Activated CD4-positive, CD25-positive, alpha-beta regulatory T cell treated with anti-CD3 and anti-CD28 coated beads, Interleukin-2, amount 50 U/mL, for 24 hours (primary cell): ENCODE measurements at regions not wholly inside any gene's neighbourhood (a gene's known extent, or its start where the extent isn't known, plus 50 kb on each side); places are given as distances from the start of the nearest gene placed in this dataset.

Experiments
- ATAC-seq, 2 donors: fragments of 150-1000 bp; cut with Tn5 transposase; one replicate each; pipeline ENCODE4 v1.10.0; 2021; ENCODE audit warnings: mild to moderate bottlenecking in 1 of 2, moderate library complexity in 1 of 2

DNA sequence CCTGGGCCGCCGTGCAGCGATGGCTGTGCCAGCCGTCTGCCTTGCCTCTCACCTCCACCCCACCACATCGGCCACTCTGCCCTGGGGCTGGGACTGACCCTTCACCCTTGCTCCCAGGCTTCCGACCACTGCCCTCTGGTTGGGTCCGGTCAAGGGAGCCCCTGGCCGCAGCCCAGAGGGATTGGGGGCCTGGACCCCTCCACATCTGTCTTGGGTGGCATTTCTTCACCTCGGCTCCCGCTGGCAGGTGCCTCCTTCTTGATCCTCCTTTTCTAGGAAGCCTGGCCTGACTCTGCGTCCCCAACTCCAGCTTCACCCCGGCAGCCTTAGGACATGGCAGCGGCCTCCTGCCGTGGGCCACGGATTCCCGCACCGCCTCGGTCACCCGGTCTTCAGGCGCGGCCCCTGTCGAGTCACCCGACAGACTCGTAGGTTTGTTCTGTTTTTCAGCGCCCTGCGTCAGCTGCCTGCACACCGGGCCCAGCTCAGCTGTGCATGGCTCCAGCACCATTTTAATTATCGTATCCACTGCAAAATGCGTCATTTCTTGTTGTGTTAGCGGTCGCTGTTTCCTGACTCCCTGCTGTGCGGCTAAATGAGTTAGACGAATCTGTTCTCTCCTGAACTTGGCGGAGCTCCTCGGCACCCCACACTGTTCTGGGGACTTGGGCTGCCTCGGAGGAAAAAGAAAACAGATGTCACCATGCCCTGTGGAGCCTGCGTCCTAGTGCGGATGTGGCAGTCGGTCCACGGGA is 124.0 kb downstream of the FAM53A start:
- no peak for ATAC-seq

DNA sequence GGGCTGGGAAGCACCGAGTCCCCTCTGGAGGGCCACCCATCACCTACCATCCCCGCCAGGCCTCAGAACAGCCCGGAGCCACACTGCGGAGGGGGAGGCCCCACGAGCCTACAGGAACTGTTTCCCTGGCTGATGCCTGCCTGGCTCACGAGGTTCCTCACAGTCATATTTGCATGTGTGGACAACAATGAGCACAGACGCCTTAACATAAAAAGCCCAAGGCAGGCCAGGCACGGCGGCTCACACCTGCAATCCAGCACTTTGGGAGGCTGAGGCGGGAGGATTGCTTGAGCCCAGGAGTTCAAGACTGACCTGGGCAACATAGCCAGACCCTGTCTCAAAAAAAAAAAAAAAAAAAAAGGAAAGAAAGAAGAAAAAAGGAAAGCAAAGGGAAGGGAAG is 125.9 kb downstream of the FAM53A start:
- no peak for ATAC-seq

GRCh38 chr4:1557221-1557597 is 126.9 kb downstream of the FAM53A start:
- ATAC-seq, result no peak

GRCh38 chr4:1556541-1557220 is 127.4 kb downstream of the FAM53A start:
- peak in 1 of 2 donors; percentile 57 for ATAC-seq

DNA sequence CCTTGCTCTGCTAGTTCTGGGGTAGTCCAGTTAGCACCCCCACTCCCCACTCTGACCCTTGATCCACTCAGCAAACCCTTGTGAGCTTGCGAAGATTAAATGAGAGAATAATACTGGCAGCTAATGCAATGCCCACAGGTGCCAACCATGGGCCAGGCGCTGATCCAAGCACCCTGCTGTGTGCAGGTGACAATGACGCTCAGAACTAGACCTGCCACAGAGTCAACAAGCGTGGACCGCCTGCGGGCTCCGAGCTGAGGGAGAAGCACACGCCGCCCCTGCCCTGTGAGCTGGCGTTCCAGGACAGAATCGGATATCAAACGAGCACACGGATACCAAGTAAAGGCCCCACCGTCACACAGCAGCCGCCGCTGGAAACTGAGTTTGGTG is 129.2 kb downstream of the FAM53A start:
- ATAC-seq, result no peak

GRCh38 chr4:1554246-1554875 is 129.8 kb downstream of the FAM53A start:
- ATAC-seq, result no peak

GRCh38 chr4:1553365-1553764 is 130.7 kb downstream of the FAM53A start:
- ATAC-seq, result no peak

DNA sequence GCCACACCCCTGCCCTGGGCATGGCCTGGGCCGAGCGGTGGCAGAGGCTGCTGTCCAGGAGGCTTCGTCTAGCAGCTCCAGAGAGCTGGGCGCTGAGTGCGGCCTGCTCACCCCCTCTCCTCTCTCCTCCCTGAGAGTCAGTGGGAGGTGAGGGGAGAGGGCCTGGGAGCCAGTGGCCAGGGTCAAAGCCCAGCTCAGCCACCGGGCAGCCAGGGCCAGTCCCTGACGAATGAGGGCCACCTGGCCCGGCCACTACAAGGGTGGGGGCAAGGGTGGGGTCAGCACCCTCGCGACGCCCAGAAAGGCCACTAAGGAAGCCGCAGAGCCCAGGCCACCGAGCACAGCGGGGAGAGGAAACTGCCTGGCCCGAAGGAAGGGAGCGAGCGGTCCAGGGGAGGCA is 131.7 kb downstream of the FAM53A start:
- no peak for ATAC-seq

GRCh38 chr4:1551211-1551610 is 132.9 kb downstream of the FAM53A start:
- no peak for ATAC-seq

DNA sequence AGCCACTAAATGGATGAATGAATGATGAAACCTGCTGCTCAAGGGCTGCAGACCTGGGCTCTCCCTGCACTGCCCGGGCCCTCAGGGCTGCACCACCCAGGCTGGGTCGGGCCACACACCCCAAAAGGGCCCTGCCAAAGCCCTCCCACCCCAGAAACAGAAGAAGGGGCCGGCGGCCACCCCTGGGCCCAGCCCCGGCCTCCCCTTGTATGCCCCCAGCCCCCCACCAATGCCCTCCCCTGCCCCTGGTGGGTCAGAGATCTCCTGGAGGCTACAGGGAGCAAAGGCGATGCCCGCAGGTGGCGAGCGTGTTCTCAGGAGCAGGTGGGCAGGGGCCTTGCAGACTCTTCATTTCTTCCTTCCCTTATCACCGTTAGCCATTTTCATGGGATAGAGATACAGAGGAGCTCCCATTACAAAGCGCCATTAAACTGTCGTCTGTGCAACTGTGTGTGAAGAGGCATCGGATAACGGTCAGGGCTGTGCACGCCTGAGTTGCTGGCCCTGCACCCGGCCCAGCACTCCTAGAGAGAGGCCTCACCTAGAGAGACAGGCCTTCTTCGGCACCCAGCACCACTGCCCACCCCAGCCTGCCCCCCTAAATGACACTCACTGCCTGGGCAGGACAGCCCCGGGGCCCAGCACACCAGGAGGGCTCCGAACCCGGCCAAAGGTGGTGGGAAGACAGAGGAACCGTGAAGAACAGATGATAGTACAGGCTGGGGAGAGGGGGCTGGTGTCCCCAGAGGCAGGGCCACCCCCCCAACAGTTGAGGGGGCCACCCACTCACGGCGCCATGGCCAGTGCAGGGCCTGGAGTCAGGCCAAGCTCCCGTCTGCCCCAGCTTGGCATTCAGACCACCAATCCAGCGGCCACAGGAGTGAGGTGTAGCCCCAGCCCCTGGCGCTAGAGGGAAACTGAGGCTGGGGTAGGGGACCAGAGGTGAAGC is 133.7 kb downstream of the FAM53A start:
- ATAC-seq, result no peak

GRCh38 chr4:1549638-1550035 is 134.5 kb downstream of the FAM53A start:
- no peak for ATAC-seq

DNA sequence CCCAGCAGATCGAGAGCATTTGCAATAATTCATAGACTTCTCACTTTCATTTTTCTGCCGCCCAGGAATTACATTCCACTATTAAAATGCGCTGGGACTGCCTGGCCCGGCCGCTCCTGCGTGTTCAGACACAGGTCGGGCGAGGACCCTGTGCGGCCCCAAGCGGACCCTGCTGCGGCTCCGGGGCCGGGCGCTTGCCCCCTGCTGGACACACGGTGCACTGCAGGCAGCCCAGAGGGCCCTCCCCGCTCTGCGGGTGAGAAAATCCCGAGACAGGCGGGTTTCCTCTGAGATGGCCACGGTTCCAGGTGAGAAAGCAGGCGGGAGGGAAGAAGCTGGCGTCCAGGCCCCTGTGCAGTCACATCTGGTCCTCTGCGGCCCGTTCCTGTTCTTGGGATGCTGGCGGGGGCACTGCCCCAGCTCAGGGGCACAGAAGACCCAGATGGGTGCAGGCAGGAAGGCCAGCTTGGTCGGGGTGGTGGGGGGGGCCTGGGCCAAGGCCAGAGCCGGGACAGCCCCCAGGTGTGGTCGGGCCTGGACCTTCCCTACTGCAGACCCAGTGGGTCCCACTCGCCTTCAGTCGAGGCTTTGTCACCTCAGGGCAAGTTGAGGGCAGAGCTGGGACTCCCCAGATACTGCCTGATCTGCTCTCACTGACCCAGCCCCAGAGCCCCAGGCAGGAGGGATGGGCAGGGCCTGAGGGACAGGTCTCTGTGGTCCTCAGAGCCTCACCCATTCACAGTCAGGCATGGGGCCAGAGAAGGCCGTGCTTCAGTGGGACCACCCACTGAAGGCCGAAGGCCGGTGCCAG is 135.1 kb downstream of the FAM53A start:
- ATAC-seq, result peak; percentile 77 to 79

GRCh38 chr4:1547856-1548826 is 136.0 kb downstream of the FAM53A start:
- no peak for ATAC-seq

- no peak for ATAC-seq
Observed at GRCh38 chr4:1547131-1547855, 136.8 kb downstream of the FAM53A start.

GRCh38 chr4:1544861-1545281 is 138.6 kb upstream of the NKX1-1 start:
- ATAC-seq, result peak; percentile 49 to 56

- peak; percentile 22 to 27 for ATAC-seq
Observed at GRCh38 chr4:1544435-1544834, 138.2 kb upstream of the NKX1-1 start.

GRCh38 chr4:1543976-1544375 is 137.7 kb upstream of the NKX1-1 start:
- no peak for ATAC-seq

- no peak for ATAC-seq
Observed at GRCh38 chr4:1543561-1543960, 137.3 kb upstream of the NKX1-1 start.

DNA sequence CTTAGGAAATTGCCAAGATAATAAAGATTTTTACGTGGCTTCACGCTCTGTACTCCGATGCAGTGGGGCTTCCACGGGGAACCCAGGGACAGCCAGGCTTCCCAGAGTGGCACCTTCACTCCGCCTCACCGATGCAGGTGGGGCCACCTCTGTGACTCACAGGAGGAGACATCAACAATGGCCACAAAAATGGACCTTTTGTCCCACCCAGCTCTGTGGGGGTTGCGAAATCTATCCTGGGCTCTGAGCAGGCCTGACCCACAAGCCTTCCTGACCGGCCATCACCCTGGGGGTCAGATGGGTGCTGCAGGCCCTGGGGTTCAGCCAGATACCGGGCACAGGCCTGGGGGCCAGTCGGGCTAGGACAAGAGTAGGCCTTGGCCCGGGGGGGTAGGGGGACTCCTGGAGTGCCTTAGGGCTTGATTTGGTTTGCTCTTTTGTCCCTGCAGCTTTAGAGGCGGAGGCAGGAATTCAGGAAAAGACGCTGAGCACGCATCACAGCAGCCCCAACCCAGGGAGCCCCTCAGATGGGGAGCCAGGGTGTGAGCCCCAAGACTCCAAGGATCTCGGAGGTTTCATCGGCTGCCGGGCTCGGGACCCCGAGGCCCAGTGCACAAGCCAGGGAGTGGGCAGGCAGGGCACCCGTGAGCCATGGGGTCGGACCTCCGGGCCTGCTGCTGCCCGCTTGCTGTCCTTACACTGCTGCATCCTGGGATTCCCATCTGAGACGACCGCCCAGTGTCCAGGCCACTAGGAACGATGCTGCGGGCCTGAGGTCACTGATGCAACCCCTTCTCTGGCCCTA is 136.5 kb upstream of the NKX1-1 start:
- ATAC-seq, result no peak
